Peyer's patch (tissue), 4 donors: ENCODE measurements at regions not wholly inside any gene's neighbourhood (a gene's known extent, or its start where the extent isn't known, plus 50 kb on each side); places are given as distances from the start of the nearest gene placed in this dataset.

Experiments
- POLR2A ChIP-seq, 2 donors: fragments of 450-650 bp; IDR thresholded peaks; one replicate each; pipeline ENCODE4 v1.5.1; 2017; ENCODE audit warnings: antibody characterized with exemption in 2 of 2, mild to moderate bottlenecking in 2 of 2, moderate library complexity in 2 of 2
- TF ChIP-seq, protein P1 (sequence below), 6 experiments: fragments of 450-650 bp in 4 of 6; fragments of 200-600 bp in 2 of 6; sonication (generic) in 1 of 6; IDR thresholded peaks; one replicate each; pipeline ENCODE4 v1.5.1; 2017 to 2019; ENCODE audit warnings: antibody characterized with exemption in 6 of 6, mild to moderate bottlenecking in 3 of 6, moderate library complexity in 1 of 6

DNA sequence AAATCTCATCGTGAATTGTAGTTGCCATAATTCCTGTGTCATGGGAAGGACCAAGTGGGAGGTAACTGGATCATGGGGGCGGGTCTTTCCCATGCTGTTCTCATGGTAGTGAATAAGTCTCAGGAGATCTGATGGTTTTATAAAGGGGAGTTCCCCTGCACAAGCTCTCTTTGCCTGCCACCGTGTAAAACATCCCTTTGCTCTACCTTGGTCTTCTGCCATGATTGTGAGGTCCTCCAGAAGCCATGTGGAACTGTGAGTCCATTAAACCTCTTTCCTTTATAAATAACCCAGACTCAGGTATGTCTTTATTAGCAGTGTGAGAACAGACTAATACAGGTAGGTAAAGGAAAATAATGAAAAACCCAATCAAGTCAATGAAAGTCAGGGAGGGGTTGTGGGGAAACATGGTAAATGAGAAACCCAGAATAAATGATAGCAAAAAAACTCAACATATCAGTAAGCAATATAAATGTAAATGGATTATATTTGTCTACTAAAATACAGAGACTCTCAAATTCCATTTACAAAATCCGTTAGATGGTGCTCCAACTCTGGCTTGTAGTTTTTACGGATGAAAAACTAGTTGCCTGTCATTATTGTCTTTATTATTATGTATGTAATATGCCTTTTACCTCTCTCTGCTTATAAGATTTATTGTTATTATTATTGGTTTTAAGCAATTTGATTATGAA, 98.9 kb upstream of the NDUFV2 start:
- TF ChIP-seq, protein P1, sequence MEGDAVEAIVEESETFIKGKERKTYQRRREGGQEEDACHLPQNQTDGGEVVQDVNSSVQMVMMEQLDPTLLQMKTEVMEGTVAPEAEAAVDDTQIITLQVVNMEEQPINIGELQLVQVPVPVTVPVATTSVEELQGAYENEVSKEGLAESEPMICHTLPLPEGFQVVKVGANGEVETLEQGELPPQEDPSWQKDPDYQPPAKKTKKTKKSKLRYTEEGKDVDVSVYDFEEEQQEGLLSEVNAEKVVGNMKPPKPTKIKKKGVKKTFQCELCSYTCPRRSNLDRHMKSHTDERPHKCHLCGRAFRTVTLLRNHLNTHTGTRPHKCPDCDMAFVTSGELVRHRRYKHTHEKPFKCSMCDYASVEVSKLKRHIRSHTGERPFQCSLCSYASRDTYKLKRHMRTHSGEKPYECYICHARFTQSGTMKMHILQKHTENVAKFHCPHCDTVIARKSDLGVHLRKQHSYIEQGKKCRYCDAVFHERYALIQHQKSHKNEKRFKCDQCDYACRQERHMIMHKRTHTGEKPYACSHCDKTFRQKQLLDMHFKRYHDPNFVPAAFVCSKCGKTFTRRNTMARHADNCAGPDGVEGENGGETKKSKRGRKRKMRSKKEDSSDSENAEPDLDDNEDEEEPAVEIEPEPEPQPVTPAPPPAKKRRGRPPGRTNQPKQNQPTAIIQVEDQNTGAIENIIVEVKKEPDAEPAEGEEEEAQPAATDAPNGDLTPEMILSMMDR (IDR thresholded peaks at IDR 0.05), result no peak
- no peak for TF ChIP-seq POLR2A (IDR thresholded peaks at IDR 0.05)
